ENCODE measurements at regions not wholly inside any gene's neighbourhood (a gene's known extent, or its start where the extent isn't known, plus 50 kb on each side); places are given as distances from the start of the nearest gene placed in this dataset.

- WGBS, 4 donors = 70 to 86% (median 82%) methylated on average over 4 of the region's 4 CpGs
- Histone ChIP-seq H3K27ac (no peak overlapping the region), H3K4me3 (no peak overlapping the region), H3K4me1 (peaks cover 0 to 16% (median 4%) of the 10 kb centered on the region in 12 donors), H3K9me3 (no peaks in the 10 kb centered on the region), H3K36me3 (no peaks in the 10 kb centered on the region), H3K27me3 (no peaks in the 10 kb centered on the region)
- ATAC-seq (no peak), DNase-seq (no peak)
- intact Hi-C loops (cut with DNase I) = no loop called here
- TF ChIP-seq POLR2A (IDR thresholded peaks at IDR 0.05) (no peak), CTCF (IDR thresholded peaks at IDR 0.05) (no peak)
Observed at GRCh38 chr13:23987331-23987894, 90.1 kb upstream of the C1QTNF9B start.

- 79 to 84% (median 80%) methylated on average over 4 of the region's 4 CpGs for WGBS, 4 donors
- no peak for ATAC-seq
Observed at GRCh38 chr13:23988546-23989122, 91.3 kb upstream of the C1QTNF9B start.

GRCh38 chr13:23990455-23990854, 93.2 kb upstream of the C1QTNF9B start:
- DNase-seq (no peak), ATAC-seq (no peak)
- no peaks in the 10 kb centered on the region for H3K27me3 ChIP-seq
- no peak overlapping the region for H3K27ac ChIP-seq
- intact Hi-C loops (cut with DNase I) = no loop called here
- H3K4me1 ChIP-seq = peaks cover 0 to 35% (median 11%) of the 10 kb centered on the region in 12 donors
- TF ChIP-seq POLR2A (IDR thresholded peaks at IDR 0.05) (no peak), CTCF (IDR thresholded peaks at IDR 0.05) (no peak)
- H3K9me3 ChIP-seq = no peaks in the 10 kb centered on the region
- H3K4me3 ChIP-seq = no peak overlapping the region
- H3K36me3 ChIP-seq = no peaks in the 10 kb centered on the region
- WGBS, 4 donors = 42 to 100% (median 86%) methylated on average over 1 to 2 of the region's 2 CpGs

More at GRCh38 chr13:23988546-23989122, 91.3 kb upstream of the C1QTNF9B start:
- Histone ChIP-seq H3K4me3 (no peak overlapping the region), H3K4me1 (peaks cover 0 to 20% (median 5%) of the 10 kb centered on the region in 12 donors), H3K36me3 (no peaks in the 10 kb centered on the region), H3K27ac (no peak overlapping the region), H3K9me3 (no peaks in the 10 kb centered on the region), H3K27me3 (no peaks in the 10 kb centered on the region)
- no peak for TF ChIP-seq CTCF (IDR thresholded peaks at IDR 0.05)
- TF ChIP-seq POLR2A (IDR thresholded peaks at IDR 0.05) = no peak
- intact Hi-C loops (cut with DNase I) = no loop called here
- no peak for DNase-seq

- Histone ChIP-seq H3K4me1 (peaks cover 0 to 37% (median 9%) of the 10 kb centered on the region in 12 donors), H3K36me3 (no peaks in the 10 kb centered on the region), H3K27me3 (no peaks in the 10 kb centered on the region), H3K9me3 (no peaks in the 10 kb centered on the region), H3K27ac (no peak overlapping the region), H3K4me3 (no peak overlapping the region)
- 78 to 95% (median 84%) methylated on average over 3 of the region's 3 CpGs for WGBS, 4 donors
- TF ChIP-seq CTCF (IDR thresholded peaks at IDR 0.05) (no peak), POLR2A (IDR thresholded peaks at IDR 0.05) (no peak)
- intact Hi-C loops (cut with DNase I) = no loop called here
- no peak for DNase-seq
- no peak for ATAC-seq
Observed at GRCh38 chr13:23991119-23991518, 93.8 kb upstream of the C1QTNF9B start.

Measured in heart left ventricle (tissue), 16 donors.